ENCODE measurements at regions not wholly inside any gene's neighbourhood (a gene's known extent, or its start where the extent isn't known, plus 50 kb on each side); places are given as distances from the start of the nearest gene placed in this dataset.
"Not testable (repeated sequence)": the region's sequence is repeated elsewhere in the genome, so short reads cannot be mapped to it uniquely, and the experiment has no call there.

DNA sequence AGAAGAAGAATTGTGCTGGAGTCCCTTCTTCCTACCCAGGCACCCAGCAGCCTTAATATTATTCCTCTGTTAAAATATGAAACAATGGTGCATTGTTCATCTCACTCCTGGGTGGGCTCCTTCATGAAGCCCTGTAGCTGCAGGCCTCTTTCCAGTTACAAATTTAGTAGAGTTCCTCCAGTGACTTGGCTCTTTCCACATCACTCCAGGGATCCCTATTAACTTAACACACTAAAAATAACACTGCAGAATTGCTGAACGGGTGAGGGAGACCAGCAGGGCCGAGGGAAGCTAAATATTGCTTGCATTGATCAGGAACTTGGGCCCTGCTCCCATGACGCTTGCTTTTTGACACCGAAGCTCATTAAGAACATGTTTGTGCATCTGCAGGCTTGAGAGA, 142.3 kb downstream of the PDCD6IP start:
- no peak for DNase-seq
- Histone ChIP-seq H3K27me3 (no peaks in the 10 kb centered on the region), H3K4me1 (no peaks in the 10 kb centered on the region), H3K4me3 (ENCODE audit: low read depth, low read length) (no peak overlapping the region), H3K9me3 (no peaks in the 10 kb centered on the region), H3K36me3 (no peaks in the 10 kb centered on the region)
- TF ChIP-seq, protein P1, sequence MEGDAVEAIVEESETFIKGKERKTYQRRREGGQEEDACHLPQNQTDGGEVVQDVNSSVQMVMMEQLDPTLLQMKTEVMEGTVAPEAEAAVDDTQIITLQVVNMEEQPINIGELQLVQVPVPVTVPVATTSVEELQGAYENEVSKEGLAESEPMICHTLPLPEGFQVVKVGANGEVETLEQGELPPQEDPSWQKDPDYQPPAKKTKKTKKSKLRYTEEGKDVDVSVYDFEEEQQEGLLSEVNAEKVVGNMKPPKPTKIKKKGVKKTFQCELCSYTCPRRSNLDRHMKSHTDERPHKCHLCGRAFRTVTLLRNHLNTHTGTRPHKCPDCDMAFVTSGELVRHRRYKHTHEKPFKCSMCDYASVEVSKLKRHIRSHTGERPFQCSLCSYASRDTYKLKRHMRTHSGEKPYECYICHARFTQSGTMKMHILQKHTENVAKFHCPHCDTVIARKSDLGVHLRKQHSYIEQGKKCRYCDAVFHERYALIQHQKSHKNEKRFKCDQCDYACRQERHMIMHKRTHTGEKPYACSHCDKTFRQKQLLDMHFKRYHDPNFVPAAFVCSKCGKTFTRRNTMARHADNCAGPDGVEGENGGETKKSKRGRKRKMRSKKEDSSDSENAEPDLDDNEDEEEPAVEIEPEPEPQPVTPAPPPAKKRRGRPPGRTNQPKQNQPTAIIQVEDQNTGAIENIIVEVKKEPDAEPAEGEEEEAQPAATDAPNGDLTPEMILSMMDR (IDR thresholded peaks at IDR 0.05; ENCODE audit: low read depth, low read length), result no peak

DNA sequence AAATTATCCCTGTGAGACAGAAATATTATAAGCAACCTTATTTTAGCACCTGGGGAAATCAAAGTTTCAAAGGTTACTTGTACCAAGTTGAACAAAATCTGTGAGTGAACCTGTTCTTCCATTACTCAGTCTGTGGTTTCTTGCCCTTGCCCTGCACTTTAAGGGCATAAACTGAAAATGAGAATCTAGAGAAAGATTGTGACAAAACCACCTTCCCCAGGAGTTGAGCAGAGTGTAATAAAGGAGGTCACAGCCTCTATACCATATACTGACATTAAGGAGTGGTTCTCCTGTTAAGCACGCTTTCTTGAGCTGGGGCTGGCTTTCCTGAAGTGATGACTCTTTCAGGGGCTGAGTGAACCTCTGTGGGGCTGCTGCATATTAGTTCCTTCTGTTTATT, 143.4 kb downstream of the PDCD6IP start:
- no peaks in the 10 kb centered on the region for H3K9me3 ChIP-seq
- TF ChIP-seq, protein P1 (IDR thresholded peaks at IDR 0.05; ENCODE audit: low read depth, low read length), result no peak
- no peaks in the 10 kb centered on the region for H3K27me3 ChIP-seq
- no peaks in the 10 kb centered on the region for H3K4me1 ChIP-seq
- H3K36me3 ChIP-seq, result no peaks in the 10 kb centered on the region
- no peak overlapping the region for H3K4me3 ChIP-seq (ENCODE audit: low read depth, low read length)
- DNase-seq, result no peak

DNA sequence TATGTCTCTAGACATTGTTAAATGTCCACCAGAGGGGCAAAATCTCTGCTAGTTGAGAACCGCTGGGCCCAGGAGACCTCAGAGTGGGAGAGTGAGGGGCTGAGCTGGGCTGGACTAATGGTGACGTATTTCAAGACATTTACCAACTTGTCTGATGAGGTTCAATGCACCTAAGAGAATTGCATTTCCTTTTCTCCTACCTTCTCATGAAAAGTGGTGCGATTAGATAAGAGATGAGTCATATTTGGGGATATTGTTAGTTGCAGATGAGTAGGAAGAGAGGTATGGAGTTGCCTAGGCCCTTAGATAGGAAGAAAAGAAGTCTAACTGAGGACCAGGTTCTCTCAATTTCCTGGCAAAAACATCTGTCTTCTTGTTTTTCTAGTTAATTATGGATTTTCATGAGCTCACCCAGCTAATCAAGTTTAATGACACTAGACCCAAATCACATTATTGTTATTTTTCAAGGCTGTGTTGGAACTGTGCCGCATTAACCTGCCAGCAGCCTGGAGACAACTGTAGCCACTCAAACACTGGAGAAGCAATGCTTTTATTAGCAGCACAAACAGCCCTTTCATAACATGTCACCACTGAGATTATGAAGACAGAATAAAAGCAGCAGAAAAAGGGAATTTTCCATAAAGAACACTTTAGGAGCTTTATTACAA, 144.2 kb downstream of the PDCD6IP start:
- no peaks in the 10 kb centered on the region for H3K9me3 ChIP-seq
- TF ChIP-seq, protein P1 (IDR thresholded peaks at IDR 0.05; ENCODE audit: low read depth, low read length), result no peak
- H3K4me3 ChIP-seq (ENCODE audit: low read depth, low read length), result no peak overlapping the region
- no peaks in the 10 kb centered on the region for H3K4me1 ChIP-seq
- H3K36me3 ChIP-seq, result no peaks in the 10 kb centered on the region
- H3K27me3 ChIP-seq, result no peaks in the 10 kb centered on the region
- no peak for DNase-seq

DNA sequence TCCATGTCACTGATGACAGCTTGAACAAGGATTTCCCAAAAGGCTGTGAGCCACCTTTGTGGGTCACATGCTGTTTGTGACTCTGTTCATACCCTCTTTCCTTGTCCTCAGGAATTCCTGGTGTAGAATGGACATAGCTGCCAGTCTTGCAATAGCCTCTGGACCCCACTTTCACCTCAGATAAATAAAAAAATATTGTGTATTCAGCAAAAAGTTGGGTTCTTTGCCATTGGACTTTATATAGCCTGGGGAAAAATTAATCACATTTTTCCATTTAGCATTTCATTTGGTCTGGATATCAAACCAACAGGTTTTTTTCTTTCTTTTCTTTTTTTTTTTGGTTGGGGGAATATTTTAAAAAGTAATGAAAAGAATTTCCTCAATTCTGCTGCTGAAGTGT, 144.8 kb downstream of the PDCD6IP start:
- TF ChIP-seq, protein P1 (IDR thresholded peaks at IDR 0.05; ENCODE audit: low read depth, low read length), result no peak
- Histone ChIP-seq H3K36me3 (no peaks in the 10 kb centered on the region), H3K27me3 (no peaks in the 10 kb centered on the region), H3K4me3 (ENCODE audit: low read depth, low read length) (no peak overlapping the region), H3K4me1 (no peaks in the 10 kb centered on the region), H3K9me3 (no peaks in the 10 kb centered on the region)
- no peak for DNase-seq

DNA sequence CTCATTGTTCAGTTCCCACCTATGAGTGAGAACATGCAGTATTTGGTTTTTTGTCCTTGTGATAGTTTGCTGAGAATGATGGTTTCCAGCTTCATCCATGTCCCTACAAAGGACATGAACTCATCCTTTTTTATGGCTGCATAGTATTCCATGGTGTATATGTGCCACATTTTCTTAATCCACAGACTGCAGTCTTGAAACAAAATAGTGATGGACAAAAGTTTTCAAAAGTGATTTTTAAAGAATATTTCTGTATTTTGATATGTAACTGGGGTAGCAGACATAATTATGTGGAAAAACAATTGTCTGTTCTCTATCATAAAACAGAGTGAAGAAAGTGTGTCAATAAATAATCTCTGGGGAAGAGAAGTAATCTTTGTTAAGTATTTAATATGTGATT, 148.2 kb downstream of the PDCD6IP start:
- not testable (repeated sequence) for H3K4me1 ChIP-seq; H3K9me3 ChIP-seq; DNase-seq; H3K4me3 ChIP-seq (ENCODE audit: low read depth, low read length); H3K36me3 ChIP-seq; H3K27me3 ChIP-seq

DNA sequence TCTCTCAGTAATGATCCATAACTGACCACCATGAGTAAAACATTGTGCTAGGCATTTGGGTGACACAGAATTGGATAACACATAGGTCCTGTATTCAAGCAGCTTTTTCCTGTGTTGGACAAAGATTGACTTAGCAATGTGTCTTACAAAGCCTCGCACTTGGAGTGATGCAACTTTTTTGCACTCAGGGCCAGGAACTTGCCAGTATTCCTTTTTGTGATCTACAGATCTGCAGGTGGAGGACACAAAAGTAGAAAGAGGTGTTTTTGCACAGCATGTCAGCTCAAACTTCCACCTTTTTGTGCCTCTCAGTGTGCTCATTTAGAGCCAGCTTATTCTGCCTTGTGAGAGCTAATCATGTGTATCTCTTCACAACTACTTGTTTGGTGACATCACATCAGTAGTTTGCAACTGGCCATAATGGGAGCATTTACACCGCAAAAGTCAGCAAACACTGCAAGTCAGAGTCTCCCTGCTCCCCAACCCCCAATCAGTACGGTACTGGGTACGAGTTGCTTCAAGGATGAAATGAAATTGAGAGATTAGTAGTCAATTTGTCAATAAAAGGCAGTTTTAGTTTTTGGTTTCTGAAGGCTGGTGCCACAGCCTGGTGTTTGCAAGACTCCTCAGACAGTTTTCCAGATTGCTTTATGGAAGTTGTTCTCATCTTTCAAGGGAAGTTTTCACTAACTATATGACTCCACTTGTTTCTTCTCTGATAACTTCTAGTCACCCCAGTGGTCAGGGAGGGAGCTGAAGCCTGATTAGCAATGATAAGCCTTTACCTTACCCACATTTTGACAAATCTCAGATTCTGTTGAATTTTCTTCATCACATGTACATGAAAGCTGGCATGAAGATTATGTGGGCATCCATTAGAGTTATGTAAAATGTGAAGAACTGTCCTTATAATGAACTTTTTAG, 149.1 kb downstream of the PDCD6IP start:
- no peak overlapping the region for H3K4me3 ChIP-seq (ENCODE audit: low read depth, low read length)
- no peaks in the 10 kb centered on the region for H3K27me3 ChIP-seq
- TF ChIP-seq, protein P1 (IDR thresholded peaks at IDR 0.05; ENCODE audit: low read depth, low read length), result no peak

More for the DNA sequence above, 149.1 kb downstream of the PDCD6IP start:
- Histone ChIP-seq H3K9me3 (no peaks in the 10 kb centered on the region), H3K4me1 (no peaks in the 10 kb centered on the region), H3K36me3 (no peaks in the 10 kb centered on the region)
- no peak for DNase-seq

Data from BE2C (cell line).